HG03575 (cell line): ENCODE measurements at regions not wholly inside any gene's neighbourhood (a gene's known extent, or its start where the extent isn't known, plus 50 kb on each side); places are given as distances from the start of the nearest gene placed in this dataset.

ENCODE experiments used
- ATAC-seq: cut with Tn5 transposase; IDR thresholded peaks from one replicate; pipeline ENCODE4 v1.9.1; 2021; ENCODE audit not compliant: unreplicated experiment, insufficient number of reproducible peaks, low FRiP score; ENCODE audit errors: extremely low read depth

DNA sequence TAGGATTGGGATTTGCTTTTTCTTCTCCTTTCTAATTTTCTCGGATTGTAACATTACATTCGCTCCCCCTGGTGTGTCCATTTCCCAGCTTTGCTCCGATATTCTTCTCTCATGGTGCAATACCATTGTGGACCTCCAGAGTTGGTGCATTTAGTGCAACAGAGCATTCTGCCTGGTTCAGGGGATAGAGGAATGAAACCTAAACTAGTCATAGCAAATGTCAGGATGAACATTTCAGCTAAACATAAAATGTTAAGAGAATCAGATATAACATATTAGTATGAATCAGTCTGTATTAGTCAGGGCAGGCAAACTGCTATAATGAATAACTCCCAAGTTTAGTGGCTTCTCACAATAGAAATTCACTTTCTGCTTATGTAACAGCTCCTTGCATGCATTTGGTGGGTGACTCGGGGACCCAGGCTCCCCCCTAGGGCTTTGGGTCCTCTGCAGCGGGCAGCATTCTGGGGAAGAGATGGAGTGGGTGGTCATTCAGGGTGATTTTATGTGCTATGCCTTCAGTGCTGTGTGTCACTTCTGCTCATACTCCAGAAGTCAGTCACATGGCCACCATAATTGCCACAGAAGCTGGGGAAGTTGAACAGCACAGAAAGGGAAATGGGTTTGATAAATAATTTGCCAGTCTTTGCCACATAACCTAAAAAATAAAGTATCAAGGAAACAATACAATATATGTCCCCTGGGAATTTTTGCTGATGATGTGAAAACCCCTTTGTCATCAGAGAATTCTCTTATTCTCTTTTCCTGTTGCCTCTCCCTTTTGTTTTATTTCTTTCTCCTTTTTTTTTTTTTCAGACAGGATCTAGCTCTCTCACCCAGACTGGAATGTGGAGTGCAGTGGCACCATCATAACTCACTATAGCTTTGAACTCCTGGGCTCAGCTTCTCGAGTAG is 111.0 kb downstream of the HSPH1 start:
- no peak for ATAC-seq

DNA sequence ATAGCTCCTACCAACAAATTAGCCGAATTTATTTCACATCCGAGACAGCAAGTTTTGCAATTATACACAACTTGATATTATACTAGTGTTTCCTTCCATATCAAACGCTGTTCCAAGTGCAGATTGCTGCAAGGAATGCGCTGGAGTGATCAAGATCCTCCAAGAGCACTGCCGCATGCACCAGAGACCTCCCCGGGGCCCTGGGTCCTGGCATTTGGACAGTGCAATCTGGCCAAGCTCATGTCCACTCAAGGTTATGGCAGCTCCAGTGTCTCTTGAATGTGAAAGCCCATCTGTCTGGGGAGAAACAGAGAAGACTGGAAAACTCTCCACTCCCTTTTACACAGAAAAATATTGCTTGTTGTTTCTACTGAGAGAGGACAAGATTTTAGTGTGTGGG is 111.9 kb downstream of the HSPH1 start:
- ATAC-seq = no peak

DNA sequence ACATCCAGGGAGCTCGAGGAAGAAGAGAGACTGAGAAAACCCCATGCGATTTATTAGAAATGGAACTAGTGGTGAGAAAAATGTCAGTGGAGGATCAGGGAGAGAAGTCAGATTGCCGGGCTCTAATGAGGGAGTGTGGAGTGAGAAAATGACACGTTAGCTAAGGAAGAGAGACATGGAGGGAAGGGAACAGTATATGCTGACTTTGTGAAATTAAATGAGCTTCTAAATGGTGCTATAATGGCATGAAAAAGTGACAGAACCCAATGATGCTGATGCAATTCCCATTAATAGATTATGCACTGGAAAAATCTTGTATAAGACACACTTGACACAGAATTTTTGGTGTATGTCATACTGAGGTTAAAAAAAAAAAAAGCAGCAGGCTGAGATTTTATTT is 112.6 kb downstream of the HSPH1 start:
- no peak for ATAC-seq

DNA sequence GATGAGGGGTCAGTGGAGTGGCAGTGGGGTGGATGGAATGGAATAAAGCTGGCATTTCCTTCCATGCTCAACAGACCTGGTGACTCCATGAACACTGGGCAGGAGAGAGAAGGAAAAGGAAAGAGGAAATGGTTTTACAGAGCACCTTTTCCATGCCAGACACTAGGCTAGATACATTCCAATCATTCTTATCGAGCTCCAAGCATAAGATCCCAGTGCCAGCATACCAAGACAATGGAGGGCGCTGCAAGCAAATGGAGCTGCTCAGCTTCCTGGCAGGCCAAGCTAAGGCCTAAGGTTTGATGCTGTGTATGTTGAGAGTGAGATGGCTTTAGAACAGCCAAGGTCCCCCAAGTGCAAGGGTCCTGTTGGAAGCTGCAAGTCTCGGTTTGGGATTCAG is 113.2 kb downstream of the HSPH1 start:
- ATAC-seq = no peak

DNA sequence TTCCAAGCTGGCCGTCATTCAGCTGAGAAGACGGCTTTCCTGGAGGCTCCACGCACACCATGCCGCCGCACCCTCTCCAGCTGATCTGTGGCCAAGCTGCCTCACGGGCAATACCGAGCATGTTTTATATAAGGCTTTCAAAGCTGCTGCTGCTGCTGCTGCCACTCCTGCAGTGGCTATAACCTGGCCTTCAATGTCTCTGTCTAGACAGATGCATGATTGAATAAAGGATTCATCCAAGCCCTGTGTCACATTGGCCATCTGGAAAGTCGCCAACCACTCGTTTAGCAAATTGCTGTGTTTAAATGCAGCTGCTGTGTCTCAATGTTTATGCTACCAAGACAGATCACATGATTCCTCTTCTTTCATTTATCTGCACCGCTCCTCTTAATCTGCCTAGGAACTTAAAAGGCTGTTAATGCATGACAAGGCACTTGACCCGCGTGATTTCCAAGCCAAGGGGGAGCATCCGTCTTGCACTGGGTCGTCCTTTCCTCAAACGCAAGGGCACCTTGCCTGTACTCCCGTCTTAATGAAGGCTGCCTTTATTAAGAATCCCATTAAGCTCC is 114.3 kb downstream of the TEX26 start:
- no peak for ATAC-seq

DNA sequence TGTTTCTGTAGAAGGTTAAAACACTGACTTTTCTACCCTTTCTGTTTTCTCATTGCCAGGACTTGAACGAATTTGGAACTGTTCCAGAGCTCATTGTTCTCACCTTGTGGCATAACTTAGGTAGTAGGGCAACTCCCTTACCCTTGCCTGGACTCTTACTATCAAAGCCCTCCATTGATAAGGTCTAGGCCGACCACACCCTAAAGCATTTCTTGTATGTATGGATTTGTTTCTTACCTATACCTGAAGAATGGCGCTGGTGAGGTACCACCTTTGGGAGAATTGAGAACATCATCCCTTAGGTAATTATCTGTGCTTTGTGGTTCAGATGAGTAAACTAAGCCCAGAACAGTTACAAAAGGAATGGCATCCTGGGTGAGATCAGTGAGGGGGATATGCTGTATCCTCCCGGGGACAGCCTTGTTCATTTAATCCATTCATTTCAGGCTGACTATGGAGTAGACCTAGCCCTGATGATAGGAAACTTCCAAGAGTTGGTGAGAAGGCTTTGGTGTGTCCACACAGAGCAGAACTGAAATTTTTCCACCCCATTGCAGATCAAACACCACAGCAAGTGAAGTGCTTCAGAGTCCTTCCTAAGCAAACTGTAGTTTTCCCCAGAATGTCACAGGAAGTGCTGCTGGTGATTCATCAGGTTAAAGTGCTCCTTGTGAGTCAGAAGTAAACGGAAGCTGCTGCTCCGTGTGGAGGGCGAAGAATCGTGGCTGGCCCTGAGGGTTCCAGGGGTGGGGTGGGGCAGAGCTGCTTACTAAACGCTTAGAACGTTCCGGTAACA is 113.0 kb downstream of the TEX26 start:
- no peak for ATAC-seq

DNA sequence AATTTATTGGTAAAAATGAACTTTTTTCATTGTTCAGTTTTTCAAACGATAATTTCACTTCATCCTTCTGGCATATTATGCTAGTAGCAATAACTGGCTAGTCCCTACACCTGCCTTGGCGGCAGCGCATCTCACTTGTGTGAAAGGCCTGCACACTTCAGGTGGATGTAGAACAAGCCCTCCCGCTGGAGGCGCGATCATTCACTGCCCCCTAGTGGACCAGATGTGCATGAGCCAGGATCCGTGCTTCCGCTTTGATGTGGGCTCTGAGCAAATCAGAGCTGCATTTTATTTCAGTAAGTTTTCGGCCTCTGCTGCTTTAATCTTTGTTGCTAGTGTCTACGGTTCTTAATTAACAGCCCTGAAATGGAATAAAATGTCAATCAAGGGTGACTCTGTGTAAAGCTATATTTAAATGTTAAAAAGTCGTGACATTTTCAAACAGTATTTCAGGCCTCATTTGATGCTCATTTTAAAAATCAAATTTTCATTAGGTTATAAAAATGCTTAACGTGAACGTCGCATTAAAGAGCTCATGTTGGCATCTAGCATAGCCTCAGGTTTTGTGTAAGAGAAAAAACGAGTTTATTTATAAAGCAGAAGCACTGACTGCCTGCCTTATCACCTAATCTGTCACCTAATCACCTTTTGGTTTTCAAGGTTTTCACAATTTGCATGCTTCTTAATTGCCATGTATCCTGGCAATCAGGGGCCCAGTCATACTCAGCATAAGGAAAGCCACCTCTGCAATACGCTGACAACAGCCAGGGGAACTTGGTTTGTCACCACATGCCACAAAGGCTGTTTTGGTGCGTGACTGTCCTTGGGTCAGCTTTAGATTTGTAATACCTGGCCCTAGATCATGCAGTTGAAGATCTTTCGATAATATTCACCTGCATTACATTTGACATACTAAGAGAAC is 112.2 kb downstream of the TEX26 start:
- ATAC-seq = no peak

DNA sequence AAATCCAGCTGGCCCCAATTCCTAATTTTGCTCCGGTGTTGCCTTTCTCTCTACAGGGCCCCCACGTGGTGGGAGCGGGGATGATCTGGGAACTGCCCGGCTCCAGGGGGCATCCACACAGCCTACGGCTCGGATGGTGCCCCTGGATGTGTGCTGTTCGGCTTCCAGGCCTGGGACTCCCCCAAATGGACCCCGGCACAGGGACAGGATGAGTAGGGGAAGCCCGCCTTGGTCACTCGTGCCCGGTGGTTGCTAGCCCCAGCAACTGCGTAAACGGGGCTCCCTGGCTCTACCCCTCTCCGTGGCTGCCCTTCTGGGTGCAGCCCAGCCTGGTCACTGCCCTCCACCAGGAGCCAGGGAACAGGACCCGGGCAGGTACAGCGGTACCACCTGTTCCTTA is 111.5 kb downstream of the TEX26 start:
- ATAC-seq = no peak

DNA sequence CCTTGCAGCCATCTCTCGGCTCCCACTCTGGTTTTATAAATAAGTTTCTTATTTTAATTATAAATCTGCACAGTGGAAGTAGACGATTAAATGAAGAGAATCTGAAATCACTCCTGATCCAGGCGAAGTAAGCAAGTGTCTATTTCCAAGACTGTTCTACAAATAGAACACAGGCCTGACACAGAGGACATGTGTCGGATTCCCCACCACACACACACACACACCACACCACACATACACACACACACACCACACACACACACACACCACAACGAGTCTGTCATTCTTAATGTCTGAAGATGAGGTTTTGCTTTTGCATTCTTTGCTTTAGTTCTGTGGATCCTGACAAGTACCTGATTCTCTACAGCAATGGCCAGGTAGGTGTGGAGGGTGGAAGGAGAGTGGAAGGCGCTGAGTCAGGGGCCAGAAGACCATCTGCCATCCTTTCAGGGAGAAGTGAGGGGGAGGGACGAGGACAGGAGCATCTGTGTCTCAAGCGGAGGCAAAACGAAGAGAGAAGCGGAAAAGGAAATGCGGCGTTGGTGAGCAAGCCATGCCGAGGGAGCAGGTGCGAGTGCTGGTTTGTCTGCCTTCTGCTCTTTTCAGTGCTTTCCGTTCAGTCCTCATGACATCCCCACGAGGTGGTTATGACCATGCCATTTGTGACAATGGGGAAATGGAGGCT is 110.2 kb downstream of the TEX26 start:
- ATAC-seq = no peak

DNA sequence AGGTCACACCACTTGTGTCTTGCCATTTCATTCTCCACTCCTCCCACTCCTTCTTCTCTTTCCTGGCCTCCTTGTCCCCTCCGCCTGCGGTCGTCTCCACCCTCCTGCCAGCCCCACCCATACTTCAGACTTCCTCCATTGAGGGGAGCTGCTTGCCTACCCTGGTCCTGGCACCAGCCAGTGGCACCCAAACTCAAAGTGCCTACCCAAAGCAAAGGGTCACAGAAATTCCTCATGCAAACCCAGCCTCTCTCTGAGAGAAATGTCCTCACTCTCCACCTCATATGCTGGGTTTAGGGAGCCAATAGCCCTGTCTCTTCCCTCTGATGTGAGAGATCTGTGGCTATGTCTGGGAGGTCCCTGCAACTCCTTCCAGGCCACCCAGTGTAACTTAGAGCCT is 109.6 kb downstream of the TEX26 start:
- no peak for ATAC-seq

DNA sequence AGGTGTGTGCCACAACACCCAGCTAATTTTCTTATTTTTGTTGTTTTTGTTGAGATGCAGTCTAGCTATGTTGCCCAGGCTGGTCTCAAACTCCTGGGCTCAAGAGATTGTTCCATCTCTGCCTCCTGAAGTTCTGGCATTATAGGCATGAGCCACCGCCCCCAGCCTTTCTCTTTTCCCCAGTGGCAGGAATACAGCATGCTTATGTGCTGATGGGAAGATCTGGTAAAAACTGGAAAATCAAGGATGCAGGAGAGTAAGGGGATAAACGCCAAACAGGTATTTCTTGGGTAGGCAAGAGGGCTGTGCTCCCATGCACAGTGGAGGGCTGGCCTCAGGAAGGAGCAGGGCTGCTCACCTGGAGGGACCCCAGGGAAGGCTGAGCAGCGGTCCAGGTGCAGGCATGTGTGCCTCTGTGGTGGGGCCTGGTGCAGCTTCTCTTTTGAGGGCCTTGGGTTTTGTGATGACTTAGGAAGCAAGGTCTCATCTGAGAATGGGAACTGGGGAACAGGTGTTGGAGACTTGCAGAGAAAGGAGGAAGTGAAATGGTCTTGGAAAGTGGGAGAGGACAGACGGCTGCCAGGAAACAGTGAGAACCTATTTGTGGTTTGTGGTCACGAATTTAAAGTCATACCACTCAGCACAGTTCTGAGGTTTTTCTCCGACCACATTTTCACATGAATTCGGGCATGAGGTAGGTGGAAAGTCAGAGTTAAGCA is 106.5 kb downstream of the TEX26 start:
- no peak for ATAC-seq

DNA sequence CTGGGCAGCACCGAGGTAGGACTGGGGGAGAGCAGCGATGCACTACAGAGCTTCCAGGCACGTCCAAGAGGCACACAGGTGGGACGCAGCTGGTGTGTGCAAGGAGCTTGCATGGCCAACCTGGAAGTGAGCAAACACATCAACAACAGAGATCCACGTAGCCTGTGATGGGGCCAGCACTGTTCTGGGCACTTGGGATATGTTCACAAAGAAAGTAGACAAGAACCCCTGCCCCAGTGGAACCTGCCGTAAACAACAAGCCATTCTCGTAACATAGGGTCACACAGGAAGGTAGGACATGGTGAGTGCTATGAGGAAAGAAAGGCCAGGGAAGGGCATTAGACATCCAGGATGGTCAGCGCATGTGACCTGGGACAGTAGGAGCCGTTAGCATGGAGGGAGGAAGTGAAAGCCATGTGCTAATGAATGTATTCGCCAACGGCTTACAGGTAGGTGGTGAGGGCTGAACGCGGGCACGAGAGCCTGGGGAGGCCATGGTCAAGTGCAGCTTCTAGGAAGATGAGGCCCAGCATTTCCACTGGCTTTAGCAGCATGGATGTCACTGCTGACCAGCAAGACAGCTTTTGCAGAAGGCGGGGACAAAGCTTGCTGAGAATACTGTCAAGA is 105.5 kb downstream of the TEX26 start:
- no peak for ATAC-seq

DNA sequence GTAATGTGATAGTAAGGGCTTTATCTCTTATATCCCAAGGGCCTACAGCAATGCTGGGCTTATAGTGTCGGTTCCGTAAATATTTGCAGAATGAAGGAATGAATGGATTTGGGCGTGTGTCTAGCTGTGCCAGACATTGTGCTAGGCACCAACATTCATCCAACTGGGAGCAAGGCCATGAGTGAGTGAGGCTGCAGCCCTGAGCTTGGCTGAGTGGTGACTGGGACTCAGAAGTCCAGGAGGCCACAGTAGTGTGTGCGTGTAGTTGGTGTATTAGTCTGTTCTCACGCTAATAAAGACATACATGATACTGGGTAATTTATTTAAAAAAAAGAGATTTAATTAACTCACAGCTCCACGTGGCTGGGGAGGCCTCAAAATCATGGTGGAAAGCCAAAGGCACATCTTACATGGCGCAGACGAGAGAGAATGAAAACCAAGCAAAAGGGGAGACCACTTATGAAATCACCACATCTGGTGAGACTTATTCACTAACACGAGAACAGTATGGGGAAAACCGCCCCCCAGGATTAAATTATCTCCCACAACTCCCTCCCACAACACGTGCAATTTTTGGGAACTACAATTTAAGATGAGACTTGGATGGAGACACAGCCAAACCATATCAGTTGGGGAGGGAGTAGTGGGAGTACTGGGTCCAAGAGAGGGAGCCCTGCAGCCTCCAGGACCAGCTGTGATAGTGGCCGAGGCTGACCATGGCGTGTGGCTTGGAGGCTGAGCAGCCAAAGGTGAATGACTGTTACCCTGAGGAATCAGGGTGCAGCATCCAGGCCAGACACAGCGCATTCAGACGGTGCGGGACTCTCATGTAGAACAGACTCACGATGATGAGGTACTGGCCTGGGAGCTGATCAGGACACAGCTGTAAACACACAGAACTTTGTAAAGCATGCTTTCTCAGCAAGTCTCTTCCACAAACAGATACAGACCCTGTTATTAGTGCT is 104.6 kb downstream of the TEX26 start:
- ATAC-seq = no peak

DNA sequence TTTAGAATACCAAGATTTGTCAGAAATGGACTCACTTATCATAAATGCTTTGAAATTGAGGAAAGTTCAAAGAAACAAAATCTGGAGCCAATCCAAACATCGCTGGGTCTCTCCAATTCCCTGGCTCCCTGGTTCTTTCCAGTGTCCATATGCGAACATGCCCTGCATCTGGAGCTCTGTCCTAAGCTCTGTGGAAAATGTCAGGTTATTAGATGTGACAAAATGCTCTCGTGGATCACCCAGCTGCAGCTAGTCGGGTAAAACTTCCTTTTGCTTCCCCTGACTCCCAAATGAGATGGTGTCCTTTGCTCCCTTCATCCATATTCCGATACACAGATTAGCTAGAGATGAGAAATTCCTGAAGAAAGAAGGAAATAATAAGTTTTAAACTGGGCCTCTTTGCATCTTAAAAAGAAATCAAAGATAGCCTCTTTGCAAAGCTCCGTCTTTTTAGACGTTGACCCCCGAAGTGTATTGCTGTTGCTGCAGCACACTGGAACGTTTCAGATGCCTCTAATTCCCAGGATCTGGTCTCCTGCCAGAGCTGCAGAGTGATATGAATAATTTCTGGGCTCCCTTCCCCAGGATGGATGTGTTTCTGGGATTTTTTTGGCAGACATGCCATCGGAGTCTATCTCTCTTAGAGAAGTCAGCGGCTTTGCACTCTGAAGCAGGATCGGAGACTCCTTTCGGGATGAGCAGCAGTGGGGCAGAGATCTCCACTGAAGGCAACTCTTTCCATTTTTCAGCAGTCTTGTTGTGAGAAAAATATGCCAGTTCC is 102.9 kb downstream of the TEX26 start:
- ATAC-seq = no peak

DNA sequence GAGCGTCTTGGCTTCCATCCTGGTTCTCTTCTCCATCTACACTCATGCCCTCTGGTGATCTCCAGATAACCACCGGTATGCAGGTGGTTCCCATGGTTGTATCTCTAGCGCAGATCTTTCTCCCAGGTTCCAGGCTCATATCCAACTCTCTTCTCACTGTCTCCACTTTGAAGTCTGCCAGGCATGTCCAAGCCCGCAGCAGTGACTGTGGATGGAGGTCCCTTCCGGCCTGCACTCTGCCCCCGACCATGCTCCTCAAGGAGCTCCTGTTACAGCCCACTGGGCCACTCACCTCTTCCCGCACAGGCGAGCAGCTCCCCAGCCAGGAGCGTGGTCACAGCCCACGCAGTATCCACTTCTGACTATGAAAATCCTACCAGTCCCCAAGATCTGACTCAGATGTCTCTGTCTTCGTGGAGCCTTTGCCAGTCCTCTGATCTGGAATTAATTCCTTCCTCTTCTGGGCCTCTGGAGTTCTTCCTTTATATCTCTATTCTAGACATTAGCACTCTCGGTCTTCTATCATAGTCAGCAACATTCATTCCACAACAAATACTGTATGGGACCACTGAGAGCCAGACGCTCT is 100.2 kb downstream of the TEX26 start:
- ATAC-seq = no peak
